DMS153 (cell line): ENCODE measurements at regions not wholly inside any gene's neighbourhood (a gene's known extent, or its start where the extent isn't known, plus 50 kb on each side); places are given as distances from the start of the nearest gene placed in this dataset.
"Not testable (repeated sequence)": the region's sequence is repeated elsewhere in the genome, so short reads cannot be mapped to it uniquely, and the experiment has no call there.

ENCODE experiments used
- DNase-seq: peaks from one replicate; lab custom pipeline; 2025; lab: John Stamatoyannopoulos, UW

- DNase-seq, result no peak
Measured at GRCh38 chr1:65527707-65528503, 107.4 kb downstream of the LEPR start.

GRCh38 chr1:65531972-65532570 is 111.6 kb downstream of the LEPR start:
- no peak for DNase-seq

GRCh38 chr1:65535981-65536380 is 115.5 kb downstream of the LEPR start:
- DNase-seq, result no peak

GRCh38 chr1:65538086-65538485 is 117.6 kb downstream of the LEPR start:
- no peak for DNase-seq

- DNase-seq, result no peak
Measured at GRCh38 chr1:65538664-65539063, 118.2 kb downstream of the LEPR start.

GRCh38 chr1:65539266-65540131 is 119.0 kb downstream of the LEPR start:
- no peak for DNase-seq

- DNase-seq, result no peak
Measured at GRCh38 chr1:65541161-65541560, 120.7 kb downstream of the LEPR start.

- no peak for DNase-seq
Measured at GRCh38 chr1:65541865-65542264, 121.4 kb downstream of the LEPR start.

- DNase-seq, result not testable (repeated sequence)
Measured at GRCh38 chr1:65542592-65542991, 122.1 kb downstream of the LEPR start.

- not testable (repeated sequence) for DNase-seq
Measured at GRCh38 chr1:65550306-65551010, 130.0 kb downstream of the LEPR start.

- not testable (repeated sequence) for DNase-seq
Measured at GRCh38 chr1:65552484-65552883, 132.0 kb downstream of the LEPR start.

GRCh38 chr1:65554086-65554764 is 133.8 kb downstream of the LEPR start:
- not testable (repeated sequence) for DNase-seq

GRCh38 chr1:65554829-65555228 is 134.4 kb downstream of the LEPR start:
- no peak for DNase-seq

- no peak for DNase-seq
Measured at GRCh38 chr1:65558215-65558614, 137.7 kb downstream of the LEPR start.

- DNase-seq, result no peak
Measured at GRCh38 chr1:65564493-65564892, 144.0 kb downstream of the LEPR start.

GRCh38 chr1:65568285-65568684 is 147.8 kb downstream of the LEPR start:
- DNase-seq, result no peak

- DNase-seq, result no peak
Measured at GRCh38 chr1:65572701-65573421, 152.4 kb downstream of the LEPR start.

GRCh38 chr1:65577278-65577677 is 156.8 kb downstream of the LEPR start:
- DNase-seq, result no peak

GRCh38 chr1:65577982-65578381 is 157.5 kb downstream of the LEPR start:
- DNase-seq, result not testable (repeated sequence)

GRCh38 chr1:65581119-65581518 is 160.7 kb downstream of the LEPR start:
- DNase-seq, result no peak

- no peak for DNase-seq
Measured at GRCh38 chr1:65584399-65584798, 163.9 kb downstream of the LEPR start.
